ENCODE measurements at regions not wholly inside any gene's neighbourhood (a gene's known extent, or its start where the extent isn't known, plus 50 kb on each side); places are given as distances from the start of the nearest gene placed in this dataset.
"Not testable (repeated sequence)": the region's sequence is repeated elsewhere in the genome, so short reads cannot be mapped to it uniquely, and the experiment has no call there.

DNA sequence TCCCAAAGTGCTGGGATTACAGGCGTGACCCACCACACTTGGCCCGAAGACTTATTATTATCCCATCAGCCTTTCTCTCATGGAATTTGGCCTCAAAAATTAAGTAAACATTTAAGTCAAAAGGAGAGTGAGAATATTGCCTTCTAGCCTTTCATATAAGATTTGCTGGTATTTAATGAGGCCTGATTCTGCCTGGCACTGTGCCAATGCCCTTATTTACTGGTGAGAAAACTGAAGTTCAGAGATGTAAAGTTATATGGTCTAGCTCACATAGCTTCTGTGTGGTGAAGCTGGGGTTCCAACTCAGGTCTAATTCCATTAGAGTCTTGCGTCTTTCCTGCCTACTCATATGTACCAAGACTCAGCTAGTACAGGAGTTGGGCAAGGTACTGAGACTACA is 260.2 kb downstream of the SDHAF3 start:
- DNase-seq, result no peak

DNA sequence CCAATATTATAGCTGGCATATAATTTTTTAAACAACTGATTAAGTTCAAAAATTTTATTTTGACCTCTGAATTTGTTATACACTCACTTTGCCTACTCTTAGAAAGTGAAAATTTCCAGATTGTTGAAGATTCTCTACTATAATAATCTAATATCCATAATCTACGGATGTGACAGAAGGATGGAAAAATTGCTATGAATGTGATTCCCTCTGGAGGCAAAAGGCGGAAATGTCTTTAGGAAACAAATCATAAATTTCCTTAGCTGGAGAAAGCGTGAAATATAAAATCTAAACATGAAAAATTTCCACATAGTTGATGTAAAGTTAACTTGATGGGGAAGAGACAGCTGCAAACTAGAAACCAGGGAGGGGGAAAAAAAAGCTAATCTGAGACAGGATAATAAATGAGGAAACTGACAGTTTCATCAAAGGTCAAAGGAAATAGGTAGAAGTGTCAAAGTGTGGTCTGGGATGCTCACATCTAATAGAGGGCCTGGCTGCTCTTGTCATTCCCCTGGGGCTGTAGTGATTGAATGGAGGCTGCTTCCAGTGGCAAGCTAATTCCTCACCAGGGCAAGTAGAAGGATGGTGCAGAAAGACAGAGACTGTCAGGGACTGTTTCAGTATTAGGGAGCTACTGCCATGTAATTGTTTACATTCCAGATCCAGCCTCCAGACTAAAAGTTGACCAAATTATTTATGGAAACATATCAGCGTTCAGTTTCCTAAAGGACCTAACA is 264.5 kb downstream of the SDHAF3 start:
- no peak for DNase-seq

DNA sequence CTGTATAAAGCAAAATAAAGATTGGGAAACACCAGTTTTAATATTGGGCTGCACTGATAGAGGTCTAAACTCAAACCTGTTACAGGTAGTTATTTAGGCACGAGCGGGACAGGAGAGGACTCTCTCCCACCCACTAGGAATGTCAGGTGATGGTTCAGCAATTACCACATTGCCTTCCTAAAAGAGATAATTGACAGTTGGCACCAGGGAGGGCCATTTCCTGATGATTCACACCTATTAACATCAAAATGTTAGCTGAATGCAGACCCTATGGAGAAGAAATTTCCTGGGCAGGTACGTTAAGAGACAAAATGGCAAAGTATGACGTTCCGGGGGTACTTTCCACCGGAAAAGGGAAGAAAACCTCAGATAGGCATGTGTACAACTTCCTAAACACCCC is 272.6 kb downstream of the SDHAF3 start:
- DNase-seq, result no peak

DNA sequence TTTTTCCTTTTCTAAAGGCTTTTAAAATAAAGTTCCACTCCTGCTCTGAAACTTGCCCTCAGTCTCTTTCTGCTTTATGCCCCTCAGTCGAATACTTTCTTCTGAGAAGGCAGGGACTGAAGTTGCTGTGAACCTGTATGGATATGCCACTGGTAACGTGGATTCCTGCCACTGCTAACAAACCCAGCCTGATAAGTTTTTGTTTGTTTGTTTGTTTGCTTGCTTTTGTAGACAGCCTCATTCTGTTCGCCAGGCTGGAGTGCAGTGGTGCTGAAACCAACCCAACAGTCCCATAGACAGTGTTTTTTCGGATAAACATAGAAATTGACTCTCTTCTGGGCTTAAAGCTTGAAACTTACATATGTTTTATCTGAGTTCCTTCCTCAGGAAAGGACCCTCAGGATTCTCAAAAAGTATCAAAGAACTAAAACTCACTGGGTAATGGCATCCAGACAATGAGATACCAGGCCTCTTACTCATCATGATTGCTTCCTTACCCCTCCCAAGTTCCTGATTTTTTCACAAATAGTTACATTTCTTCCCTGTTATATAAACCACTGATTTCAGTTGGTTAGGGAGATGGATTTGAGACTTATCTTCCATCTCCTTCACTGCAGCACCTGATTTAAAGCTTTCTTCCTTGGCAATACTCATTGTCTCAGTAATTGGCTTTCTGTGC is 273.6 kb downstream of the SDHAF3 start:
- DNase-seq, result no peak

DNA sequence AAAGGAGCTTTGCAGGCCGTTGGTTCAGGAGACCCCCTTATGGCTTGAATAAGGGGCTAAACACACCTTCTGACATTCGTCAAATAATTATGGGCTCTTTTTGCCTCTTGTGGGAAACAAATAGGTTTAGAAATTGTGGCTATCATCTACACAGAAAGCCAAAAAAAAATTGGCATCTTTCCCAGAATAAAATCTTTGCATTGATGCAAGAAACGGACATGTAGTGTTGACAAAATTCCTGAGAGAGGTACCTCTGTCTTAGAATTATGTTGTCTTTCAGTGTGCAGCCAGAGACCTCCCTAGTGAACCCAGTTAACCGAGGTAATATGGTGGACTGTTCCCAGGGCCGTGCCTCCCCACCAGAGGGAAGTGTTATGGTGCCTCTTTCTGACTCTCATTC is 283.9 kb downstream of the SDHAF3 start:
- no peak for DNase-seq

DNA sequence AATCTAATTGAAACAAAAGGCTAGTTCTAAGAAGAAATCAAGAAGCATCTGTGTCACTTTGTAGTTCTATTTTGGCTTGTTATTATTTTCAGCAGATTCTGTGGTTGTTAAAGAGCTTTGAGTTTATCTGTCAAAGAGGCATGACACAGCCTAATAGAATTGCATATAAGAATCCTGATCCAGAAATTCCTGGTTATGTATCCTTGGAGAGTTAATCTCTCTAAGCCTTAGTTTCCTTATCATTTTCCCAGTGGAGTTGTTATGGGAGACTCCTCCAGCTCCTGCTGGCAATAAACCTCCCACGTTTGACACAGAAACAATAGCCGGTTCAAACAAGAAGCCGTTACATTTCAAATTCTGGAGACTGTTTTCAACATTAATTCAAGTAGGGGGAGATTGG is 288.3 kb downstream of the SDHAF3 start:
- no peak for DNase-seq

DNA sequence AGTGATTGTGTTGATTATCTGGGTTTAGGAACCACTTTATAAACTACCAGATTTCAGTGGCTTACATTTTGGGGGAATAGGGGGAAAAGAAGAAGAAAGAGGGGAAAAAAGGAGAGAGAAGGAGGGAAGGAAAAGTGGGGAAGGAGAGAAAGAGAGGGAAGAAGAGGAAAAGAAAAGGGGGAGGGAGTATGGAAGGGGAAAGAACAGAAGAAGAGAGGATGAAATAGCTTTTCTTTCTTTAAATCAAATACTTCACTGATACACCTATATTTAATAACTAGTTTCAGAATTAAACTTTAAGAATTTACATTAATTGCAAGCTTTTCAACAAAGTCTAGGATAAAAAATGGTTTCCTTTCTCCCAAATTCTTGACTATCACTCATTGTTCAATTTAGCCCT is 289.6 kb downstream of the SDHAF3 start:
- no peak for DNase-seq

DNA sequence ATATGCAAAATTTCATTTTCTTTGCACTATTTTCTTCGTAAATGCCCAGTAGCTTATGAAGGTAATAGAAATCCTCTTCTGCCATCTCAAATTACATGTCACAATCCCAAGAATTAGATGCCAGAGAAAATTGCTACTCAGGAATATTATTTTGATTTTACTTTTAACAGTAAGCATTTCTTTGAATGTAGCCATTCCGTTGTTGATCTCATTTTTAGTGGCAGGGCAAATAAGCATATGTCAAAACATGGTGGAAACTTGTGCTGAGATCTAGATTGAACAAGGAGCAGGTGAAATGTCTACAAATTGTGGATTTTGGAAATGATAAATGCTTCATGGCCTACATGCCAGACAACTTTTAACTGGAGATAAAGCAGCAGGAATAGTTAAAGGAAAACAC is 291.8 kb downstream of the SDHAF3 start:
- no peak for DNase-seq

DNA sequence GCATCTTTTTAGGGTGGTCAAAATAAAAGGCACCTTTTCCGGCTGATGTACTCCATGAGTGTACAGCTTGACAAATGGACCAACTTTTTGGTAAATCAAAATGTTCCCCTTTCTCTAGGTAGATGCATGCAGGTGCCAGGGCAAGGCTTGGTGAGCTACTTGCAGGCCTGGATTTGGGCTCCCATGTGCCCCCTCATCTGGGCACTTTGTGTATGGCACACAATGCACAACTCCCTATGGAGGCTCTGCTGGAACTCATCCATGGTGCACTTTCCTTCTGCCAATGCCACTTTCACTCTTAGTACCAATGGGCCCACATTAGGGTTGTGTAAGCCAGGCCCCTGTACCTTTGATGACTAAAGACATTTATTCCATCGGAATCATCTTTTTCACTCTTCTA is 300.8 kb downstream of the SDHAF3 start:
- DNase-seq, result no peak

DNA sequence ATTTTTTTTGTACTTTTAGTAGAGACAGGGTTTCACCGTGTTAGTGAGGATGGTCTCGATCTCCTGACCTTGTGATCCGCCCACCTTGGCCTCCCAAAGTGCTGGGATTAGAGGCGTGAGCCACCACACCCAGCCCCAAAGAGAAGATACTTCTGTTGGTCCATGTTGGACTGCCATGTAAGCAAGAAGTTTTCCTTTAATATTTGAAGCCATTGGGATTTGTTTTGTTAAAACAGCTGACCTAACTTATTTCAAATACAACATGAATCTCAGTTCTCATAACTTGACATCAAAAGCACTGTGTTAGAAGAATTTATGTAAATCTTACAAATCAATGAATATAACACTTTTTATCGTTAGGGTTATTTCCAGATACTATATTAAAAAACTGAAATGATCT is 302.4 kb downstream of the SDHAF3 start:
- no peak for DNase-seq

DNA sequence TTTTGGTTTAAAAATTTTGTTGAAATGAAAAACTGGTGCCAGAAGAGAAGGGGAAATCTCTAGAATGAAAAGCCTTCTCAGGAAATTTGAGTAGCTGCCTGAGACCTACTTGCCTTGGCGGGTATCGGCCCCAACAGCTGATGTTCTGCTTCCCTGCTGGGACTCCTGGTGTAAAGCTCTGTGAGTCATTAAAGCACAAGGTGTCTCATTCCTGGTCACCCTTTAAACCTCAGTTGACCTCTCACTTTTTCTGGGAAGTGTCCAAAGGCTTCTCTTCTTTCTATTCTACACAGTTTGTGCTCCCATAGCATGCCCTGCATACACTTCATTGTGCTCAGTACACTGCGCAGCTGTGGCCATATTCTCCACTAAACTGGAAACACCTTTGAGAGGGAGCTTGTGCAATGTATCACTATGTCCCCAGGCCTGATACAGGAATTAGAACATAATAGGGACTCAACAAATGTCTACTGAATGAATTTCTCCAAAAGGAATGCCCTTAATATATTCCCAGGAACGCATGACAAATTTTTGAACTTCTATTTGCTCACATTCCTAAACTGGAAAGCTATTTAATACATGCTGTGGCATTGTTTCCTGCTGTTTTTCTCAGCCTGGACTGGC is 303.9 kb downstream of the SDHAF3 start:
- DNase-seq, result no peak

DNA sequence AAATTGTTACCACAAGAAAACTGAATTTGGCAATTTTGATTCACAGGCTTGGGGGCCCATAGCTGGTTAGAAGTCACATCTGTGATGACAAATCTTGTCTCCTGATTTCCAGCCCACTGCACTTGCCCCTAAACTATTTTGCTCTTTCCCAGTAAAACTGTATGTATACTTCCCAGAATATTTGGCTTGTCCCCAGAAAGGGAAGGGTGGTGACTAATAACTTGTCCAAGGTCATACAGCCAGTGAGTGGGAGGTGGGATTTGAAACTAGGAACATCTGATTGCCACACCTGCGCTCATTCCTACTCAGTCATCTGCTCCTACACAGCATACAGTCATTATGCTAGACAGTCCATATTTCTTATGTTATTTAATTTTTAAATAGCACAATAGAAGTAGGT is 304.5 kb downstream of the SDHAF3 start:
- no peak for DNase-seq

DNA sequence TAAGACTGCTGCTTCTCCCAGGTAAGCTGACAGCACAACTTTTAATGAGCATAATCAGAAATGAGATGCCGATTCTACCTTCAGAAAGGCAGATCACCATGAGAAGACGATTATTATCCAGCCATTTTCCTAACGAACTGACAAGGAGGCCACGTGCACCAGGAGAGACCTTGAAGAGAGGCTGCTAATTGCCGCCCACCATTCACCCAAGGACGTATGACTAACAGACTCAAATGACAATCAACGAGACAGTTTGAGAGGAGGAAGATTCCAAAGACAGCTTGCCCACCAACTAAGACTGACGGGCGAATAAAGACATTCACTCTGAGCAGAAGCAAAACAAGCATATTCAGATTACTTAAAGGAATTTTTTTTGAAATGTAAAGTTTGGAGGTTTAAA is 301.9 kb upstream of the TAC1 start:
- no peak for DNase-seq

DNA sequence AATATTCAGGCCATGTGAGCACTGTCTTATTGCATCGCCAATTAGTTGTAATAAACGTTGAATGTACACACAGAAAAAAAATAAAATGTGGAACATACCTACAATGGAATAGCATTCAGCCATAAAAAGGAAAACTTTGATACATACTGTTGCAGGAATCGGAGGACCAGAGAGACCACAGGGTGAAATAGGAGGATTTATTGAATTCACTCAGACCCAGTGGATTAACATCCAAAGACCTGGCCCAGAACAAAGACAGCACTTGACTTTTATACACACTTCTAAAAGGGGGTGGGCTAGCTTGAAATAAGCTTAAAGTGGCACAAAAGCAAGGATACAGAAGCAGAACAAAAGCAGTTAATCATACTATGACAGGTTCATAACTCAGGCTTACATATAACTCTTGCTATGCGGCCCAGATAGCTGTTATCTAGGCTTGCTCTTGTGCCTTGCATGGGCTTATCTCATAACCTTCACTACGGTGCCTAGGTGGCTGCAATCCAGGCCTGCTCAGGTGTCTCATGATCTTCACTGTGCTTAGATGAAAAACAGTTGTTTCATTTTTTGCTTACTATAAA is 292.2 kb upstream of the TAC1 start:
- DNase-seq, result no peak

DNA sequence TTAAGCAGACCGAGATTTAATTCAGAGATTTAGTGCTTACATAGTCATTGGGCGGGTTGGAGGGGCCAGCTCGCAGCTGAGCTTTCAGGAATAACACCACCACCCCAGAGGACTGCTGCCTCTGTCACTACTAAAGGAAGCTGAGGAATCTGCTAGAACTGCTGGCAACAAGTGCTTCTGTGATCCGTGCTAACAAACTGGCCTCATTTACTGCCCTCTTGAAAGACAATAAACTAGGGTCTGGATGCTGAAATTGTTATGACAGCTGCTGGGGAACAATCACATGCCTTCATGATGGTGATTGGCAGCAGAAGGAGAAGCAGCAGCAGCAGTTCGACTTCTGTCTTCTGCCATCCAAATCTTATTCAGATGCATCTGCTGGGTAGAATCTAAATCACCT is 285.5 kb upstream of the TAC1 start:
- DNase-seq, result no peak

DNA sequence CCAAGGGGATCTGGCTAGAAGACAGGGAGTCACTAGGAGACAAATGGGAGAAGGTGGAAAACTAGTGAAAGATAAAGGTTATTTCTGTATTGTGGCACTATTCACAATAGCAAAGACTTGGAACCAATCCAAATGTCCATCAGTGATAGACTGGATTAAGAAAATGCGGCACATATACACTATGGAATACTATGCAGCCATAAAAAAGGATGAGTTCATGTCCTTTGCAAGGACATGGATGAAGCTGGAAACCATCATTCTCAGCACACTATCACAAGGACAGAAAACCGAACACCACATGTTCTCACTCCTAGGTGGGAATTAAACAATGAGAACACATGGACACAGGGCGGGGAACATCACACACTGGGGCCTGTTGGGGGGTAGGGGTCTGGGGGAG is 282.4 kb upstream of the TAC1 start:
- DNase-seq, result not testable (repeated sequence)

DNA sequence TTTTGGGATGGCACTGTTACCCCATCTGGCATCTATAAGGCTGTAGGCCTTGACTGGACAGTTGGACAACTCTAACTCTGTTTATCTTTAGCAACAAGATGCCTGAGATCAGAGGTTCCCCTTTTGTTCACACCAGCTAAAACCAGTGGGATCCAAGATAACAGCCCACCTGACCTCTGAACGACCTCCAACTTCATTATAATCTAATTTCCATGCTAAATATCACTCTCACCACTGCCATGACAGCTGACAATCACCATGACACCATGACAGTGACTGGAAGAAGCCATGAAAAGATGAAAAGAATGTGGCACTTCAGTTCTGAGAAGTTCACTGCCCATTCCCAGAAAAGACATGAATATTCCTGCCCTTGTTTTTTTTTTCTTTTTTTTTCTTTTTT is 281.4 kb upstream of the TAC1 start:
- no peak for DNase-seq

DNA sequence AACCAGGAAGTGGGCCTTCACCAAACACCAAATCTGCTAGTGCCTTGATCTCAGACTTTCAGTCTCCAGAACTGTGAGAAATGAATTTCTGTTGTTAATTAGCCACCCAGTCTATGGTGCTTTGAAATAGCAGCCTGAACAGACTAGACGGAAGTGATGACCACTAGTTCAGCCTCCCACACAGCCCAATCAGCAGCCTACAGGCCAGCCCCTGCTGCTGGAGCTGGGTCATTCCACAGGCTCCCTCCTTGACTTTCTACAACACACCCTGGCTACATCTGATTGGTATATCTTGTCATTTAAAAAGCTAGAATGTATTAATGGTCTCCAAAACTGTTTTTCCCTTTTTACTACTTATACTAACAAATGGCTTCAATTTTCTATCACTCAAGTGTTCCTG is 277.2 kb upstream of the TAC1 start:
- no peak for DNase-seq

DNA sequence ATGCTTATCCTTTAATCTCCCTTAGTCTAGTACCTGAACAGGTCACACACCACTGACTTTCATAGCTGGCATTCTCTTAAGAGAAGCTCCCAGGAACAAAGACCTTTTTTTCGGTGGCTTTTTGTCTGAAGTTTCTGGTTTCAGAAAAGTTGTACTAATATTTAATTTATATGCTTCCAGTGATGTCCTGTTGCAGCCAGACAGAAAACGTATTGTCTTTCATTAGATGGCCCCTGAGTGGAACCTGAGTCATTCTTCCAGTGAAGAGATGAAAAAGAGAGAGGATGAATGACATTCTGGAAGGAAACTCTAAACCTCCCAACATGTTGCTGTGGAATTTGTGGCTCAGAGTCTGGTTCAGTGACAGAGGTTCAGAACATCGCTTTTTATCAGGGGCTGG is 274.8 kb upstream of the TAC1 start:
- peak; percentile 38 for DNase-seq

DNA sequence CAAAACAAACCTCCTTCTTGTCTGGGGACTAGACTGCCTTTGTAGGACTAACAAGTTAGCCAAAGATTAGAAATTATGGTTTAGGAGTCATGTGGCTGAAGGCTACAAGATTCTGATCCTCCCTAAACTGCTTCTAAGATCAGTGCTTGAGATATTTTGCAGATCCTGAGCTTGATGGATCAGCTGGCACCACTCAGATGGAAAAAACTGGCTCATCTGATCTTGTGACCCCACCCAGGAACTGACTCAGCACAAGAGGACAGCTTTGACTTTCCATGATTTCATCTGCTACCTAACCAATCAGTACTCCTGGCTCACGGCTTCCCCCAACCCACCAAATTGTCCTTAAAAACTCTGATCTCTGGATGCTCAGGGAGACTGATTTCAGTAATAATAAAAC is 271.5 kb upstream of the TAC1 start:
- no peak for DNase-seq

DNA sequence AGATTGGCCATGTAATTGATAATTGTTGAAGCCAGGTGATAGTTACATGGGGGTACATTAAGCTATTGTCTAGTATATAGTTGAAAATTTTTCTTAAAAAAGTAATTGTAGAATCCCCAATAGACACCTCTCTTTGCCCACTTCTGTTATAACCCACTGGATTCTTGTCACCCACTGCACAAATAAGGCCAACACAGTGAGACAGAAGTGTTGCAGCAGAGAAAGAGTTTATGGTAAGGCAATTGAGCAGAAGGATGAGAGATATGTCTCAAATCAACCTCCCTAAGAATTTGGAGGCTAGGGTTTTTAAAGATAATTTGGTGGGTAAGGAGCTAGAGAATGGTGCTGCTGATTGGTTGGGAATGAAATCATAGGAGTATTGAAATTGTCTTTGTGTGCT is 270.3 kb upstream of the TAC1 start:
- DNase-seq, result no peak

DNA sequence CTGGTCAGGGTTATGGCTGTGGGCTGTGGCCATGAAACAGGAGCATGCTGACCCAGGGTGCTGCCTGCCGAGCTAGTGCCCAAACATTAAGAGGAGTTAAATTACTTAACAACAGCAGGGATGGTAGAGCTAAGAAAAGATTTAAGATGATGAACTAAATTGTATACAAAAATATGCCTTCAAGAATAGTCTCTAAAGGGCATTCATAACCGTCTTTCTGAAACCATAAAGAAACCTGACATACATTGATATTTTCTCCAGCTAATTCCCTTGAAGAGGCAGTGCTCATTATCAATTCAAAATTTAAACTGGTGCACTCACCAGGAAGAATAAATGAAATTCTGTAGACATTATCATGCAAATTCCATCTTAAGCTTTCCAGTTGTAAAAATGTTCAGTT is 265.8 kb upstream of the TAC1 start:
- DNase-seq, result no peak

DNA sequence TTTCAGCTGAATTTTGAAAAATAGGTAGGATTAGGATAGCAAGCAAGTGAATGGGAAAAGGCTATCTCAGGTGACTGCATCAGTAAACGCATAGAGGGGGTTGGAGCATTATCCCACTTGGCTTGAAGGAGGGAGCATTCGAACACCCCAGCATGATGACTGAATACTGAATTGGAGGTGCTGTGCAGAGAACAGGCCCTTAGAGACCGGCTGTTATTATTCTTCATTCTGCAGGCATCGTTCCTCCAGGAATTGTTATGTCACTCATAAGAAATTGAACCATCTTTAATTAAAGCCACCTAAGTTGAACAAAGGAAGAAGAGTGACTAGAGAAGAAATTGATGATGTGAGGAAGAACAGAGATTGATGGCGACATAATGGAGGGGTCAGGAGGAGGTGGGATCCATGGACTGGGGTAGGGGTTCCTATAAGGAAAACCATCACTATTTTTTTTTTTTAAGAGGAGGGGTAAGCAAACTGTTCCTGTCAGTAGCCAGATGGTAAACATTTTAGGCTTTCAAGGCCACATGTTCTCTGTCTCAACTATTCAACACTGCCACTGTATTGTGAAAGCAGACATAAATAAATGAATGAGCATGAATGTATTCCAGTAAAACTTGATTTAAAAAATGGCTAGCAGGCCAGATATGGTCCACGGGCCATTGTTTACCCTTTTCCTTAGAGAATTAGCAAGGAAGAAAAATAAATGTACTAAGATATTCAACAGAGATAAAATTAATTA is 264.7 kb upstream of the TAC1 start:
- no peak for DNase-seq

All from left kidney (tissue), 1 donor.